SK-N-SH (cell line): ENCODE measurements at regions not wholly inside any gene's neighbourhood (a gene's known extent, or its start where the extent isn't known, plus 50 kb on each side); places are given as distances from the start of the nearest gene placed in this dataset.

Source experiments
- CTCF ChIA-PET: fragments of 300-600, 350-600 bp; formaldehyde crosslinking; extraction: SDS; loops from one replicate; lab custom pipeline; 2021; lab: Yijun Ruan, JAX
- POLR2A ChIA-PET: fragments of 350-600 bp; sonication (Branson Sonifier 250); formaldehyde crosslinking; extraction: SDS; loops from one replicate; lab custom pipeline; 2020; ENCODE audit warnings: antibody characterized with exemption, inconsistent platforms; lab: Yijun Ruan, JAX
- DNase-seq: peaks from one replicate; pipeline ENCODE4 v3.0.0; 2012
- H2AFZ ChIP-seq: fragments of 200-600 bp; sonication (generic); 2 replicates; pipeline ENCODE4 v1.8.1; 2016; ENCODE audit warnings: antibody characterized with exemption, mild to moderate bottlenecking, low read depth
- H3F3A ChIP-seq: fragments of 200-600 bp; sonication (generic); replicated peaks from 2 replicates; pipeline ENCODE3; 2016; ENCODE audit warnings: antibody characterized with exemption, mild to moderate bottlenecking; ENCODE audit not compliant: insufficient read depth
- H3K27ac ChIP-seq, 2 experiments: fragments of 200-500 bp in 1 of 2; fragments of 200-600 bp in 1 of 2; sonication (Bioruptor generic) in 1 of 2; sonication (generic), shearing (Covaris generic) in 1 of 2; 2 replicates each; pipeline versions ENCODE4 v1.5.1 to v1.6.1; 2014 to 2016; ENCODE audit warnings: low read depth in 2 of 2, inconsistent platforms in 1 of 2, low read length in 1 of 2, mild to moderate bottlenecking in 1 of 2, mixed read lengths in 1 of 2
- H3K27me3 ChIP-seq: fragments of 200-600 bp; sonication (generic), shearing (Covaris generic); 2 replicates; pipeline ENCODE4 v1.6.1; 2016; ENCODE audit warnings: mixed run types; ENCODE audit not compliant: insufficient read depth
- H3K36me3 ChIP-seq, 2 experiments: fragments of 200-500 bp in 1 of 2; fragments of 200-600 bp in 1 of 2; sonication (Bioruptor generic) in 1 of 2; sonication (generic) in 1 of 2; replicated peaks in 1 of 2; 2 replicates each; pipeline versions ENCODE3 to v1.5.1; 2014 to 2016; ENCODE audit warnings: low read length in 1 of 2, mild to moderate bottlenecking in 1 of 2; ENCODE audit not compliant: insufficient read depth in 2 of 2, control insufficient read depth in 1 of 2
- H3K4me1 ChIP-seq, 2 experiments: fragments of 200-500 bp in 1 of 2; fragments of 200-600 bp in 1 of 2; sonication (Bioruptor generic) in 1 of 2; sonication (generic), shearing (Covaris generic) in 1 of 2; 2 replicates each; pipeline versions ENCODE4 v1.5.1 to v1.6.1; 2014 to 2016; ENCODE audit warnings: low read depth in 1 of 2, low read length in 1 of 2, mixed run types in 1 of 2; ENCODE audit not compliant: insufficient read depth in 2 of 2, control insufficient read depth in 1 of 2
- H3K4me2 ChIP-seq: fragments of 200-600 bp; sonication (generic), shearing (Covaris generic); 2 replicates; pipeline ENCODE4 v1.6.1; 2017; ENCODE audit warnings: mixed run types
- H3K4me3 ChIP-seq, 2 experiments: fragments of 200-500 bp in 1 of 2; fragments of 200-600 bp in 1 of 2; sonication (Bioruptor generic) in 1 of 2; sonication (generic), shearing (Covaris generic) in 1 of 2; 2 replicates each; pipeline versions ENCODE4 v1.5.1 to v1.8.1; 2014 to 2016; ENCODE audit warnings: low read depth in 2 of 2, inconsistent platforms in 1 of 2, low read length in 1 of 2, mild to moderate bottlenecking in 1 of 2, mixed read lengths in 1 of 2, moderate library complexity in 1 of 2
- H3K79me2 ChIP-seq: fragments of 200-600 bp; sonication (generic); 2 replicates; pipeline ENCODE4 v1.8.1; 2017; ENCODE audit warnings: mild to moderate bottlenecking; ENCODE audit not compliant: insufficient read depth
- H3K9ac ChIP-seq: fragments of 200-600 bp; sonication (generic); 2 replicates; pipeline ENCODE4 v1.6.1; 2017; ENCODE audit warnings: mixed run types
- H3K9me2 ChIP-seq: fragments of 200-600 bp; sonication (generic); 2 replicates; pipeline ENCODE4 v1.6.1; 2017; ENCODE audit warnings: mixed run types
- H3K9me3 ChIP-seq: fragments of 200-600 bp; sonication (generic); 2 replicates; pipeline ENCODE4 v1.6.1; 2017; ENCODE audit warnings: mixed run types, mild to moderate bottlenecking, moderate library complexity
- H4K20me1 ChIP-seq: fragments of 200-600 bp; sonication (generic); 2 replicates; pipeline ENCODE4 v1.6.1; 2017; ENCODE audit warnings: mild to moderate bottlenecking, mixed run types; ENCODE audit not compliant: insufficient read depth
- ELF1 ChIP-seq: IDR thresholded peaks from 2 replicates; pipeline ENCODE4 v1.4.0; 2012
- EP300 ChIP-seq, 2 experiments: IDR thresholded peaks; 2 replicates each; pipeline versions ENCODE4 v1.4.0 to v1.6.1; 2012; ENCODE audit warnings: borderline replicate concordance in 1 of 2, low read depth in 1 of 2, low read length in 1 of 2
- FOXJ3 ChIP-seq: sonication (generic); formaldehyde crosslinking; IDR thresholded peaks from 2 replicates; pipeline ENCODE4 v1.5.1; 2020; ENCODE audit warnings: mild to moderate bottlenecking, missing genetic modification reagents
- GABPA ChIP-seq: IDR thresholded peaks from 2 replicates; pipeline ENCODE4 v1.4.0; 2012; ENCODE audit warnings: low read depth, mild to moderate bottlenecking
- MEF2A ChIP-seq: IDR thresholded peaks from 2 replicates; pipeline ENCODE4 v1.4.0; 2012; ENCODE audit warnings: low read depth, borderline replicate concordance
- MXI1 ChIP-seq: IDR thresholded peaks from 2 replicates; pipeline ENCODE4 v1.6.1; 2012; ENCODE audit warnings: mild to moderate bottlenecking, low read depth, low read length, improper control_type of control experiment
- RAD21 ChIP-seq: IDR thresholded peaks from 2 replicates; pipeline ENCODE4 v1.6.1; 2012; ENCODE audit warnings: mild to moderate bottlenecking, low read length
- RCOR1 ChIP-seq: fragments of 150-350 bp; IDR thresholded peaks from 2 replicates; pipeline ENCODE4 v1.6.1; 2017; ENCODE audit warnings: antibody characterized with exemption, low read length
- RFX5 ChIP-seq: IDR thresholded peaks from 2 replicates; pipeline ENCODE4 v1.6.1; 2012; ENCODE audit warnings: mild to moderate bottlenecking, improper control_type of control experiment, low read length
- RXRA ChIP-seq: IDR thresholded peaks from 2 replicates; pipeline ENCODE4 v1.4.0; 2012; ENCODE audit warnings: low read depth, mild to moderate bottlenecking, borderline replicate concordance
- SIN3A ChIP-seq: IDR thresholded peaks from 2 replicates; pipeline ENCODE4 v1.6.1; 2012; ENCODE audit warnings: low read depth, mild to moderate bottlenecking, low read length, moderate library complexity, borderline replicate concordance
- SMC3 ChIP-seq: IDR thresholded peaks from 2 replicates; pipeline ENCODE4 v1.6.1; 2012; ENCODE audit warnings: low read depth, low read length, improper control_type of control experiment
- TAF1 ChIP-seq: IDR thresholded peaks from 2 replicates; pipeline ENCODE4 v1.6.1; 2012; ENCODE audit warnings: low read depth, mild to moderate bottlenecking, low read length, moderate library complexity, borderline replicate concordance
- TCF12 ChIP-seq: IDR thresholded peaks from 2 replicates; pipeline ENCODE4 v1.4.0; 2012
- TEAD4 ChIP-seq: IDR thresholded peaks from 2 replicates; pipeline ENCODE4 v1.4.0; 2012; ENCODE audit warnings: mild to moderate bottlenecking, borderline replicate concordance; ENCODE audit not compliant: insufficient read depth
- WGBS: methylation state at CpG from one replicate; pipeline ENCODE4 v1.1.6; 2017; ENCODE audit warnings: low lambda C conversion rate; 5-methylcytosine and 5-hydroxymethylcytosine counted together
- TF ChIP-seq, protein P1 (sequence below): IDR thresholded peaks from 2 replicates; pipeline ENCODE4 v1.6.1; 2012; ENCODE audit warnings: mild to moderate bottlenecking, low read depth, low read length, moderate library complexity
- TF ChIP-seq, protein P2 (sequence below): fragments of 150-350 bp; IDR thresholded peaks from 2 replicates; pipeline ENCODE4 v1.6.1; 2016; ENCODE audit warnings: mild to moderate bottlenecking, low read depth, low read length
- TF ChIP-seq, protein P3 (sequence below): IDR thresholded peaks from 2 replicates; pipeline ENCODE4 v1.4.0; 2012; ENCODE audit warnings: low read depth, borderline replicate concordance
- TF ChIP-seq, protein P4 (sequence below): fragments of 200-600 bp; sonication (generic); IDR thresholded peaks from 2 replicates; pipeline ENCODE4 v1.6.1; 2017; ENCODE audit warnings: antibody characterized with exemption, mild to moderate bottlenecking, moderate library complexity
- TF ChIP-seq, protein P5 (sequence below): IDR thresholded peaks from 2 replicates; pipeline ENCODE4 v1.4.0; 2012; ENCODE audit warnings: low read depth, borderline replicate concordance

DNA sequence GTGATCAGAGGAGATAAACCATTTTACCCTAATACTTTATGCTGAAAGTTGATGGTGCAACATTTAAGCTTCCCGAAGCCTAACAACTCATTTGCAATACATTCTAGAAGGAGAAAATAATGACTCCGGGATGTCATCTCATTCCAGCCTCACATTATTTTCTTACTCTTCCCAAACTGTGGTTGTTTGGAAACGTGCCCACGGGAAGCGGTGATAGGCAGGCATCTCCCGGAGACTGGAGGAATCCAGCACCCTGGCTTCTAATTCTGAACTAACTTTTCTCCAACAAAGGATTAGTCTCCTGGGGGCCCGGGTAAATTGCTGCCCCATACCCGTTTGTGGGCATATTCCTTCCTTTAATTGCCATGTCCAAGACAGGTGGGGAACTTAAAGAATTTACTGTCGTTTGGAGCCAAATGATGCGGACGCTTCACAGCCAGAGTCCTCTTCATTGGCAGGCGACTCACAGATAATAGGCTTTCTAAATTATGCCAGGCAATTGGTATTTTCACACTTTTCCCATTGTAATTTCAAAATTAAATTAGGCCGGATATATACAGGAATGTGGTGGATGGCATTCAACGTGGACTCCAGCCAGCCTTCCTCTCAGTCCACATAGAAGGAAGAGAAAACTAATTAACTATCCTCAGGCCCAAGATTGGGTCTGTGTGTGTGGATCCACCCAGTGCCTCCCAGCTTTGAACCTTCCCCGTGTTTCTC lies 278.1 kb downstream of the AJAP1 start:
- TF ChIP-seq RFX5 = no peak
- no peak for TF ChIP-seq MEF2A
- TF ChIP-seq RXRA = no peak
- no peak for TF ChIP-seq EP300 (IDR thresholded peaks at IDR 0.05; ENCODE audit: borderline replicate concordance in 1 of 2, low read depth in 1 of 2, low read length in 1 of 2)
- no peak for TF ChIP-seq FOXJ3 (CRISPR knock-in tag)
- TF ChIP-seq TAF1 = no peak
- no peak for TF ChIP-seq RAD21
- TF ChIP-seq, protein P1, sequence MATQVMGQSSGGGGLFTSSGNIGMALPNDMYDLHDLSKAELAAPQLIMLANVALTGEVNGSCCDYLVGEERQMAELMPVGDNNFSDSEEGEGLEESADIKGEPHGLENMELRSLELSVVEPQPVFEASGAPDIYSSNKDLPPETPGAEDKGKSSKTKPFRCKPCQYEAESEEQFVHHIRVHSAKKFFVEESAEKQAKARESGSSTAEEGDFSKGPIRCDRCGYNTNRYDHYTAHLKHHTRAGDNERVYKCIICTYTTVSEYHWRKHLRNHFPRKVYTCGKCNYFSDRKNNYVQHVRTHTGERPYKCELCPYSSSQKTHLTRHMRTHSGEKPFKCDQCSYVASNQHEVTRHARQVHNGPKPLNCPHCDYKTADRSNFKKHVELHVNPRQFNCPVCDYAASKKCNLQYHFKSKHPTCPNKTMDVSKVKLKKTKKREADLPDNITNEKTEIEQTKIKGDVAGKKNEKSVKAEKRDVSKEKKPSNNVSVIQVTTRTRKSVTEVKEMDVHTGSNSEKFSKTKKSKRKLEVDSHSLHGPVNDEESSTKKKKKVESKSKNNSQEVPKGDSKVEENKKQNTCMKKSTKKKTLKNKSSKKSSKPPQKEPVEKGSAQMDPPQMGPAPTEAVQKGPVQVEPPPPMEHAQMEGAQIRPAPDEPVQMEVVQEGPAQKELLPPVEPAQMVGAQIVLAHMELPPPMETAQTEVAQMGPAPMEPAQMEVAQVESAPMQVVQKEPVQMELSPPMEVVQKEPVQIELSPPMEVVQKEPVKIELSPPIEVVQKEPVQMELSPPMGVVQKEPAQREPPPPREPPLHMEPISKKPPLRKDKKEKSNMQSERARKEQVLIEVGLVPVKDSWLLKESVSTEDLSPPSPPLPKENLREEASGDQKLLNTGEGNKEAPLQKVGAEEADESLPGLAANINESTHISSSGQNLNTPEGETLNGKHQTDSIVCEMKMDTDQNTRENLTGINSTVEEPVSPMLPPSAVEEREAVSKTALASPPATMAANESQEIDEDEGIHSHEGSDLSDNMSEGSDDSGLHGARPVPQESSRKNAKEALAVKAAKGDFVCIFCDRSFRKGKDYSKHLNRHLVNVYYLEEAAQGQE = no peak
- TF ChIP-seq, protein P2, sequence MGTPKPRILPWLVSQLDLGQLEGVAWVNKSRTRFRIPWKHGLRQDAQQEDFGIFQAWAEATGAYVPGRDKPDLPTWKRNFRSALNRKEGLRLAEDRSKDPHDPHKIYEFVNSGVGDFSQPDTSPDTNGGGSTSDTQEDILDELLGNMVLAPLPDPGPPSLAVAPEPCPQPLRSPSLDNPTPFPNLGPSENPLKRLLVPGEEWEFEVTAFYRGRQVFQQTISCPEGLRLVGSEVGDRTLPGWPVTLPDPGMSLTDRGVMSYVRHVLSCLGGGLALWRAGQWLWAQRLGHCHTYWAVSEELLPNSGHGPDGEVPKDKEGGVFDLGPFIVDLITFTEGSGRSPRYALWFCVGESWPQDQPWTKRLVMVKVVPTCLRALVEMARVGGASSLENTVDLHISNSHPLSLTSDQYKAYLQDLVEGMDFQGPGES = no peak
- TF ChIP-seq GABPA = no peak
- no peak for TF ChIP-seq ELF1
- TF ChIP-seq MXI1 = no peak
- no peak for TF ChIP-seq RCOR1
- TF ChIP-seq, protein P3, sequence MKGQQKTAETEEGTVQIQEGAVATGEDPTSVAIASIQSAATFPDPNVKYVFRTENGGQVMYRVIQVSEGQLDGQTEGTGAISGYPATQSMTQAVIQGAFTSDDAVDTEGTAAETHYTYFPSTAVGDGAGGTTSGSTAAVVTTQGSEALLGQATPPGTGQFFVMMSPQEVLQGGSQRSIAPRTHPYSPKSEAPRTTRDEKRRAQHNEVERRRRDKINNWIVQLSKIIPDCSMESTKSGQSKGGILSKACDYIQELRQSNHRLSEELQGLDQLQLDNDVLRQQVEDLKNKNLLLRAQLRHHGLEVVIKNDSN = no peak
- TF ChIP-seq TEAD4 = no peak
- no peak for TF ChIP-seq TCF12
- TF ChIP-seq, protein P4, sequence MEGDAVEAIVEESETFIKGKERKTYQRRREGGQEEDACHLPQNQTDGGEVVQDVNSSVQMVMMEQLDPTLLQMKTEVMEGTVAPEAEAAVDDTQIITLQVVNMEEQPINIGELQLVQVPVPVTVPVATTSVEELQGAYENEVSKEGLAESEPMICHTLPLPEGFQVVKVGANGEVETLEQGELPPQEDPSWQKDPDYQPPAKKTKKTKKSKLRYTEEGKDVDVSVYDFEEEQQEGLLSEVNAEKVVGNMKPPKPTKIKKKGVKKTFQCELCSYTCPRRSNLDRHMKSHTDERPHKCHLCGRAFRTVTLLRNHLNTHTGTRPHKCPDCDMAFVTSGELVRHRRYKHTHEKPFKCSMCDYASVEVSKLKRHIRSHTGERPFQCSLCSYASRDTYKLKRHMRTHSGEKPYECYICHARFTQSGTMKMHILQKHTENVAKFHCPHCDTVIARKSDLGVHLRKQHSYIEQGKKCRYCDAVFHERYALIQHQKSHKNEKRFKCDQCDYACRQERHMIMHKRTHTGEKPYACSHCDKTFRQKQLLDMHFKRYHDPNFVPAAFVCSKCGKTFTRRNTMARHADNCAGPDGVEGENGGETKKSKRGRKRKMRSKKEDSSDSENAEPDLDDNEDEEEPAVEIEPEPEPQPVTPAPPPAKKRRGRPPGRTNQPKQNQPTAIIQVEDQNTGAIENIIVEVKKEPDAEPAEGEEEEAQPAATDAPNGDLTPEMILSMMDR = no peak
- TF ChIP-seq, protein P5, sequence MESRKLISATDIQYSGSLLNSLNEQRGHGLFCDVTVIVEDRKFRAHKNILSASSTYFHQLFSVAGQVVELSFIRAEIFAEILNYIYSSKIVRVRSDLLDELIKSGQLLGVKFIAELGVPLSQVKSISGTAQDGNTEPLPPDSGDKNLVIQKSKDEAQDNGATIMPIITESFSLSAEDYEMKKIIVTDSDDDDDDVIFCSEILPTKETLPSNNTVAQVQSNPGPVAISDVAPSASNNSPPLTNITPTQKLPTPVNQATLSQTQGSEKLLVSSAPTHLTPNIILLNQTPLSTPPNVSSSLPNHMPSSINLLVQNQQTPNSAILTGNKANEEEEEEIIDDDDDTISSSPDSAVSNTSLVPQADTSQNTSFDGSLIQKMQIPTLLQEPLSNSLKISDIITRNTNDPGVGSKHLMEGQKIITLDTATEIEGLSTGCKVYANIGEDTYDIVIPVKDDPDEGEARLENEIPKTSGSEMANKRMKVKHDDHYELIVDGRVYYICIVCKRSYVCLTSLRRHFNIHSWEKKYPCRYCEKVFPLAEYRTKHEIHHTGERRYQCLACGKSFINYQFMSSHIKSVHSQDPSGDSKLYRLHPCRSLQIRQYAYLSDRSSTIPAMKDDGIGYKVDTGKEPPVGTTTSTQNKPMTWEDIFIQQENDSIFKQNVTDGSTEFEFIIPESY = no peak
- TF ChIP-seq SIN3A = no peak
- TF ChIP-seq SMC3 = no peak
- WGBS = 43% methylated on average over 15 of the region's 15 CpGs
- Histone ChIP-seq H3K4me3 (no peak overlapping the region), H3K9ac (no peak overlapping the region), H3K79me2 (no peaks in the 10 kb centered on the region), H3K27me3 (no peaks in the 10 kb centered on the region), H3K9me3 (no peaks in the 10 kb centered on the region), H3K9me2 (no peaks in the 10 kb centered on the region), H2AFZ (no peak overlapping the region), H3K4me2 (no peak overlapping the region), H4K20me1 (no peaks in the 10 kb centered on the region), H3K4me1 (peaks cover 0 to 11% of the 10 kb centered on the region in 2 experiments; a peak in 1 of 4 replicates), H3K36me3 (no peaks in the 10 kb centered on the region), H3K27ac (no peak overlapping the region), H3F3A (no peaks in the 10 kb centered on the region)
- ChIA-PET CTCF (no interaction called here), POLR2A (no interaction called here)
- DNase-seq = no peak
